ENCODE measurements at regions not wholly inside any gene's neighbourhood (a gene's known extent, or its start where the extent isn't known, plus 50 kb on each side); places are given as distances from the start of the nearest gene placed in this dataset.
A peak's percentile ranks its signal among the peaks of the same experiment; 100 is the strongest.

- DNase-seq (ENCODE audit: low spot score) (no peak), ATAC-seq (ENCODE audit: low read depth) (no peak)
- TF ChIP-seq CTCF (IDR thresholded peaks at IDR 0.05; ENCODE audit: poor library complexity, severe bottlenecking), result no peak
- peaks cover 15% of the 10 kb centered on the region for H3K4me1 ChIP-seq (ENCODE audit: insufficient read depth, poor library complexity, severe bottlenecking)
- H3K36me3 ChIP-seq (ENCODE audit: low read depth), result no peaks in the 10 kb centered on the region
- no peaks in the 10 kb centered on the region for H3K9me3 ChIP-seq (ENCODE audit: severe bottlenecking)
- no peak overlapping the region for H3K4me3 ChIP-seq (ENCODE audit: severe bottlenecking)
- H3K27ac ChIP-seq (ENCODE audit: poor library complexity, severe bottlenecking), result no peak overlapping the region
- H3K27me3 ChIP-seq (ENCODE audit: insufficient read depth, poor library complexity, severe bottlenecking), result no peaks in the 10 kb centered on the region
These were observed 54.4 kb upstream of the SLC14A2 start for GRCh38 chr18:45560870-45561269.

GRCh38 chr18:45562567-45563479 lies 52.5 kb upstream of the SLC14A2 start:
- no peak for DNase-seq (ENCODE audit: low spot score)
- Histone ChIP-seq H3K4me3 (ENCODE audit: severe bottlenecking) (no peak overlapping the region), H3K9me3 (ENCODE audit: severe bottlenecking) (no peaks in the 10 kb centered on the region), H3K36me3 (ENCODE audit: low read depth) (no peaks in the 10 kb centered on the region), H3K27ac (ENCODE audit: poor library complexity, severe bottlenecking) (no peak overlapping the region), H3K27me3 (ENCODE audit: insufficient read depth, poor library complexity, severe bottlenecking) (no peaks in the 10 kb centered on the region), H3K4me1 (ENCODE audit: insufficient read depth, poor library complexity, severe bottlenecking) (peaks cover 21% of the 10 kb centered on the region)
- no peak for TF ChIP-seq CTCF (IDR thresholded peaks at IDR 0.05; ENCODE audit: poor library complexity, severe bottlenecking)
- ATAC-seq (ENCODE audit: low read depth), result no peak

GRCh38 chr18:45565280-45565970 lies 49.9 kb upstream of the SLC14A2 start:
- peak; percentile 81 for ATAC-seq (ENCODE audit: low read depth)
- no peak for TF ChIP-seq CTCF (IDR thresholded peaks at IDR 0.05; ENCODE audit: poor library complexity, severe bottlenecking)
- Histone ChIP-seq H3K27ac (ENCODE audit: poor library complexity, severe bottlenecking) (peak overlapping the region; percentile 72), H3K36me3 (ENCODE audit: low read depth) (no peaks in the 10 kb centered on the region), H3K9me3 (ENCODE audit: severe bottlenecking) (no peaks in the 10 kb centered on the region), H3K27me3 (ENCODE audit: insufficient read depth, poor library complexity, severe bottlenecking) (no peaks in the 10 kb centered on the region), H3K4me3 (ENCODE audit: severe bottlenecking) (no peak overlapping the region), H3K4me1 (ENCODE audit: insufficient read depth, poor library complexity, severe bottlenecking) (peaks cover 20% of the 10 kb centered on the region)
- DNase-seq (ENCODE audit: low spot score), result peak; percentile 70
